Astrocyte of the spinal cord (primary cell): ENCODE measurements at regions not wholly inside any gene's neighbourhood (a gene's known extent, or its start where the extent isn't known, plus 50 kb on each side); places are given as distances from the start of the nearest gene placed in this dataset.

Experiments
- DNase-seq: peaks from one replicate; pipeline ENCODE4 v3.0.0; 2011; ENCODE audit warnings: low read depth, low spot score
- H3K4me3 ChIP-seq: 2 replicates; pipeline ENCODE4 v1.5.1; 2011; ENCODE audit warnings: low read depth, mild to moderate bottlenecking, low read length, moderate library complexity
- CTCF ChIP-seq: IDR thresholded peaks from 2 replicates; pipeline ENCODE4 v1.5.1; 2012; ENCODE audit warnings: low read depth, mild to moderate bottlenecking, low read length, inconsistent platforms
- in situ Hi-C: cut with HindIII; loops from 2 replicates; pipeline ENCODE4 v1.10.0; 2017; ENCODE audit warnings: low sequenced_read_pairs

- TF ChIP-seq CTCF, result no peak
- no peak overlapping the region for H3K4me3 ChIP-seq
- DNase-seq, result no peak
- in situ Hi-C loops, result no loop called here
Measured at GRCh38 chrX:42143866-42144592, 220.7 kb upstream of the CASK start.

- in situ Hi-C loops, result no loop called here
- no peak for DNase-seq
- H3K4me3 ChIP-seq, result no peak overlapping the region
- no peak for TF ChIP-seq CTCF
Measured at GRCh38 chrX:42140320-42140719, 217.0 kb upstream of the CASK start.

- DNase-seq, result no peak
- in situ Hi-C loops, result no loop called here
- H3K4me3 ChIP-seq, result no peak overlapping the region
- no peak for TF ChIP-seq CTCF
Measured at GRCh38 chrX:42135583-42136228, 212.4 kb upstream of the CASK start.

GRCh38 chrX:42131856-42132255 lies 208.5 kb upstream of the CASK start:
- in situ Hi-C loops, result no loop called here
- no peak for TF ChIP-seq CTCF
- no peak for DNase-seq
- H3K4me3 ChIP-seq, result no peak overlapping the region

DNA sequence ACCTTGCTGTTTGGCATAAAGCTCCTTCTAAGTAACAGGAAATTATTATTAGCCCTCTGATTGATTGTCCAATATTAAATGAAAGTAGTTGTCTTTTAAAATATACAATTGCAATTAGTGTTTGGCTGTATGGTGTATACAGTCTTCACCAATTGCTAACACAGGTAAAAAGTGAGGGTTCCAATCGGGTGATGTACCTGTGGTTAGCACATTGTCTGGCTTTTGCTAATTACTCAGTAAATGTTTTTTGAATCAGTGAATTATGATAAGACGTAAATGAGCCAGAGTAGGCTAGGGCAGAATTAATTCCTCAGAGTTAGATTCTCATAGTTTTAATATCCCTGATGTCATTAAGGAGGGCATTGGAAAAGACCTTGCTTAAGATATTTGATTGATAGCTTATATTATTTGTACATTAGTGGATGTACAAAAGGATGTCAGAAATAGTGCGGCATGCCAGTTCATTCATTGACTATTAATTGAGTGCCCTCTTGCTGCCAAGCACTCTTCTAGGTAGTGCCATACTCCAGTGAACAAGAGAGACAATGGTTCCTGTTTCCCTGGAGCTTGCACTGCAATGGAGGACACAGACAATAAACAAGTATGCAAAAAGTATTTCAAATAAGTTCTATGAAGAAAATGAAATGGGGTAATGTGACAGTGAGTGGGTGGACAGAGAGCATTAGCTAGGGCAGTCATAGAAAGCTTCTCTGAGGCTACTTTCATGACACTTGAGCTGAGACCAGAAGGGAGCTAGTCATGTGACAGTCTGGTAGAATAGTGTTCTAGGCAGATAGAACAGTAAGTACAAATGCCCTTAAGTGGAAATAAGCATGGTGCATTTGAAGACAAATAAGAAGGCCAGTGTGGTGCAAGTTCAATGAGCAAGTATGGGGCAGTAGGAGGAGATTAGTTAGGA lies 205.9 kb upstream of the CASK start:
- DNase-seq, result no peak
- TF ChIP-seq CTCF, result no peak
- H3K4me3 ChIP-seq, result no peak overlapping the region
- in situ Hi-C loops, result no loop called here

- no peak overlapping the region for H3K4me3 ChIP-seq
- in situ Hi-C loops, result no loop called here
- TF ChIP-seq CTCF, result no peak
- DNase-seq, result no peak
Measured at GRCh38 chrX:42128587-42128986, 205.2 kb upstream of the CASK start.
